ENCODE measurements at regions not wholly inside any gene's neighbourhood (a gene's known extent, or its start where the extent isn't known, plus 50 kb on each side); places are given as distances from the start of the nearest gene placed in this dataset.

GRCh38 chr12:66902020-66902419, 223.1 kb upstream of the GRIP1 start:
- Histone ChIP-seq H2BK15ac (ENCODE audit: low read depth, poor library complexity, severe bottlenecking) (no peak overlapping the region), H3K27ac (ENCODE audit: low read length, poor library complexity, severe bottlenecking) (no peak overlapping the region), H3K4me3 (ENCODE audit: insufficient read depth in 1 of 2, low read depth in 1 of 2, low read length in 2 of 2) (no peak overlapping the region), H4K8ac (ENCODE audit: low read length) (no peak overlapping the region), H3K18ac (ENCODE audit: low read depth in 1 of 2, low read length in 2 of 2) (no peak overlapping the region), H2AFZ (ENCODE audit: low read depth, low read length) (no peak overlapping the region), H3K27me3 (ENCODE audit: control insufficient read depth in 1 of 2, insufficient read depth in 1 of 2, low read length in 2 of 2) (no peaks in the 10 kb centered on the region), H3K4ac (ENCODE audit: low read depth in 1 of 2, low read length in 2 of 2) (no peak overlapping the region), H3K36me3 (ENCODE audit: control insufficient read depth in 1 of 2, insufficient read depth in 2 of 2, low read depth in 1 of 2, low read length in 2 of 2) (no peaks in the 10 kb centered on the region), H3K14ac (ENCODE audit: low read length in 2 of 2) (no peak overlapping the region), H3K4me2 (ENCODE audit: low read length, poor library complexity, severe bottlenecking) (no peak overlapping the region), H4K91ac (ENCODE audit: low read length) (no peak overlapping the region), H2BK12ac (ENCODE audit: low read length in 2 of 2) (no peak overlapping the region), H3K79me1 (replicated peaks; ENCODE audit: low read length, poor library complexity, severe bottlenecking) (no peaks in the 10 kb centered on the region), H2BK5ac (ENCODE audit: low read depth, low read length, poor library complexity, severe bottlenecking) (no peak overlapping the region), H3K4me1 (ENCODE audit: control insufficient read depth, insufficient read depth, low read depth, low read length) (no peaks in the 10 kb centered on the region), H3K9me3 (ENCODE audit: control insufficient read depth, low read length) (no peaks in the 10 kb centered on the region), H3K23ac (ENCODE audit: low read length in 2 of 2) (no peak overlapping the region), H2BK120ac (ENCODE audit: low read depth, low read length) (no peak overlapping the region), H2AK5ac (ENCODE audit: low read length, severe bottlenecking) (no peak overlapping the region), H3K9ac (ENCODE audit: low read length) (no peak overlapping the region)
- no peak for DNase-seq

GRCh38 chr12:66903782-66904396, 225.0 kb upstream of the GRIP1 start:
- Histone ChIP-seq H3K27me3 (ENCODE audit: control insufficient read depth in 1 of 2, insufficient read depth in 1 of 2, low read length in 2 of 2) (no peaks in the 10 kb centered on the region), H3K4me1 (ENCODE audit: control insufficient read depth, insufficient read depth, low read depth, low read length) (no peaks in the 10 kb centered on the region), H3K14ac (ENCODE audit: low read length in 2 of 2) (no peak overlapping the region), H2BK120ac (ENCODE audit: low read depth, low read length) (no peak overlapping the region), H2BK5ac (ENCODE audit: low read depth, low read length, poor library complexity, severe bottlenecking) (no peak overlapping the region), H4K8ac (ENCODE audit: low read length) (no peak overlapping the region), H2AK5ac (ENCODE audit: low read length, severe bottlenecking) (no peak overlapping the region), H3K23ac (ENCODE audit: low read length in 2 of 2) (no peak overlapping the region), H2BK12ac (ENCODE audit: low read length in 2 of 2) (no peak overlapping the region), H3K4me3 (ENCODE audit: insufficient read depth in 1 of 2, low read depth in 1 of 2, low read length in 2 of 2) (no peak overlapping the region), H3K4ac (ENCODE audit: low read depth in 1 of 2, low read length in 2 of 2) (no peak overlapping the region), H2AFZ (ENCODE audit: low read depth, low read length) (no peak overlapping the region), H4K91ac (ENCODE audit: low read length) (no peak overlapping the region), H3K79me1 (replicated peaks; ENCODE audit: low read length, poor library complexity, severe bottlenecking) (no peaks in the 10 kb centered on the region), H3K18ac (ENCODE audit: low read depth in 1 of 2, low read length in 2 of 2) (no peak overlapping the region), H3K27ac (ENCODE audit: low read length, poor library complexity, severe bottlenecking) (no peak overlapping the region), H3K9ac (ENCODE audit: low read length) (no peak overlapping the region), H3K36me3 (ENCODE audit: control insufficient read depth in 1 of 2, insufficient read depth in 2 of 2, low read depth in 1 of 2, low read length in 2 of 2) (no peaks in the 10 kb centered on the region), H3K9me3 (ENCODE audit: control insufficient read depth, low read length) (no peaks in the 10 kb centered on the region), H3K4me2 (ENCODE audit: low read length, poor library complexity, severe bottlenecking) (no peak overlapping the region), H2BK15ac (ENCODE audit: low read depth, poor library complexity, severe bottlenecking) (no peak overlapping the region)
- 50% methylated on average over 1 of the region's 1 CpG for WGBS
- no peak for DNase-seq

- Histone ChIP-seq H3K23ac (ENCODE audit: low read length in 2 of 2) (no peak overlapping the region), H2BK120ac (ENCODE audit: low read depth, low read length) (no peak overlapping the region), H3K14ac (ENCODE audit: low read length in 2 of 2) (no peak overlapping the region), H3K36me3 (ENCODE audit: control insufficient read depth in 1 of 2, insufficient read depth in 2 of 2, low read depth in 1 of 2, low read length in 2 of 2) (no peaks in the 10 kb centered on the region), H2BK15ac (ENCODE audit: low read depth, poor library complexity, severe bottlenecking) (no peak overlapping the region), H3K4ac (ENCODE audit: low read depth in 1 of 2, low read length in 2 of 2) (no peak overlapping the region), H3K9ac (ENCODE audit: low read length) (no peak overlapping the region), H3K4me3 (ENCODE audit: insufficient read depth in 1 of 2, low read depth in 1 of 2, low read length in 2 of 2) (no peak overlapping the region), H4K91ac (ENCODE audit: low read length) (no peak overlapping the region), H2AK5ac (ENCODE audit: low read length, severe bottlenecking) (no peak overlapping the region), H3K79me1 (replicated peaks; ENCODE audit: low read length, poor library complexity, severe bottlenecking) (no peaks in the 10 kb centered on the region), H3K9me3 (ENCODE audit: control insufficient read depth, low read length) (peaks cover 3% of the 10 kb centered on the region), H4K8ac (ENCODE audit: low read length) (no peak overlapping the region), H3K4me2 (ENCODE audit: low read length, poor library complexity, severe bottlenecking) (no peak overlapping the region), H3K18ac (ENCODE audit: low read depth in 1 of 2, low read length in 2 of 2) (no peak overlapping the region), H2AFZ (ENCODE audit: low read depth, low read length) (no peak overlapping the region), H2BK5ac (ENCODE audit: low read depth, low read length, poor library complexity, severe bottlenecking) (no peak overlapping the region), H2BK12ac (ENCODE audit: low read length in 2 of 2) (no peak overlapping the region), H3K27ac (ENCODE audit: low read length, poor library complexity, severe bottlenecking) (no peak overlapping the region), H3K4me1 (ENCODE audit: control insufficient read depth, insufficient read depth, low read depth, low read length) (no peaks in the 10 kb centered on the region), H3K27me3 (ENCODE audit: control insufficient read depth in 1 of 2, insufficient read depth in 1 of 2, low read length in 2 of 2) (no peaks in the 10 kb centered on the region)
- no peak for DNase-seq
Measured at GRCh38 chr12:66905201-66905600, 226.3 kb upstream of the GRIP1 start.

GRCh38 chr12:66910366-66910974, 231.6 kb upstream of the GRIP1 start:
- H2BK15ac ChIP-seq (ENCODE audit: low read depth, poor library complexity, severe bottlenecking), result no peak overlapping the region
- H3K4me3 ChIP-seq (ENCODE audit: insufficient read depth in 1 of 2, low read depth in 1 of 2, low read length in 2 of 2), result no peak overlapping the region
- 78% methylated on average over 5 of the region's 7 CpGs for WGBS

More at GRCh38 chr12:66910366-66910974, 231.6 kb upstream of the GRIP1 start:
- Histone ChIP-seq H3K4me2 (ENCODE audit: low read length, poor library complexity, severe bottlenecking) (no peak overlapping the region), H3K79me1 (replicated peaks; ENCODE audit: low read length, poor library complexity, severe bottlenecking) (no peaks in the 10 kb centered on the region), H2BK120ac (ENCODE audit: low read depth, low read length) (no peak overlapping the region), H3K27ac (ENCODE audit: low read length, poor library complexity, severe bottlenecking) (no peak overlapping the region), H2BK5ac (ENCODE audit: low read depth, low read length, poor library complexity, severe bottlenecking) (no peak overlapping the region), H4K91ac (ENCODE audit: low read length) (no peak overlapping the region), H3K23ac (ENCODE audit: low read length in 2 of 2) (no peak overlapping the region), H2BK12ac (ENCODE audit: low read length in 2 of 2) (no peak overlapping the region), H3K4ac (ENCODE audit: low read depth in 1 of 2, low read length in 2 of 2) (no peak overlapping the region), H3K9me3 (ENCODE audit: control insufficient read depth, low read length) (peaks cover 6% of the 10 kb centered on the region), H3K27me3 (ENCODE audit: control insufficient read depth in 1 of 2, insufficient read depth in 1 of 2, low read length in 2 of 2) (no peaks in the 10 kb centered on the region), H2AFZ (ENCODE audit: low read depth, low read length) (no peak overlapping the region), H3K9ac (ENCODE audit: low read length) (no peak overlapping the region), H4K8ac (ENCODE audit: low read length) (no peak overlapping the region), H2AK5ac (ENCODE audit: low read length, severe bottlenecking) (no peak overlapping the region), H3K36me3 (ENCODE audit: control insufficient read depth in 1 of 2, insufficient read depth in 2 of 2, low read depth in 1 of 2, low read length in 2 of 2) (no peaks in the 10 kb centered on the region), H3K18ac (ENCODE audit: low read depth in 1 of 2, low read length in 2 of 2) (no peak overlapping the region), H3K4me1 (ENCODE audit: control insufficient read depth, insufficient read depth, low read depth, low read length) (no peaks in the 10 kb centered on the region), H3K14ac (ENCODE audit: low read length in 2 of 2) (no peak overlapping the region)
- DNase-seq, result no peak
